GM18507 (cell line): ENCODE measurements at regions not wholly inside any gene's neighbourhood (a gene's known extent, or its start where the extent isn't known, plus 50 kb on each side); places are given as distances from the start of the nearest gene placed in this dataset.
"Not testable (repeated sequence)": the region's sequence is repeated elsewhere in the genome, so short reads cannot be mapped to it uniquely, and the experiment has no call there.

ENCODE experiments used
- DNase-seq: peaks from one replicate; pipeline ENCODE4 v3.0.0; 2011; ENCODE audit warnings: low read depth; ENCODE audit not compliant: insufficient read length; ENCODE audit errors: extremely low spot score
- FAIRE-seq: peaks from 2 replicates; lab custom pipeline; 2011; peaks lifted over from hg19 to GRCh38; lab: Jason Lieb, UNC

DNA sequence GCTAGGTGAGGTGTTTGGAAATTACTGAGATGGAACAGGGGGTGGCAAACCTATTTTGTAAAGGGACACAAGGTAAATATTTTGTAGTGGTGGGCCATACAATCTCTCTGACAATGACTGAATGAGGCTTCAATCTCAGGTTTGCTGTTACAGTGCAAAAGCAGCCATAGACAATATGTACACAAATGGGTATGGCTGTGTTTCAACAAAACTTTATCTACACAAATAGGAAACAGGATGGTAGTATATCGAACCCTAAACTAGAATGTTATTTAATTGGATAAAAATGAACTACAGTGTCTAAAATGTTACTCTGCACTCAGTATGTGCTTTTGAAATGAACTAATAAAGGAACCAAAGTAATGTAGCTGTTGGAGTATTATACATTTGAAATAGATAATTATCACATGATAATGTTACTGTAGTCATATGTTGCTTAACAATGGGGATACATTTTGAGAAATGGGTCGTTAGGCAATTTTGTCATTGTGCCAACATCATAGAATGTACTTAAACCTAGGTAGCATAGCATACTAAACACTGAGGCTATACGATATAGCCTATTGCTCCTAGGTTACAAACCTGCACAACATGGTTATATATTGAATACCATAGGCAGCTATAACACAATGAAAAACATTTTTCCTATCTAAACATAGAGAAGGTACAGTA, 495.2 kb upstream of the TBL1XR1 start:
- FAIRE-seq: no peak
- no peak for DNase-seq

DNA sequence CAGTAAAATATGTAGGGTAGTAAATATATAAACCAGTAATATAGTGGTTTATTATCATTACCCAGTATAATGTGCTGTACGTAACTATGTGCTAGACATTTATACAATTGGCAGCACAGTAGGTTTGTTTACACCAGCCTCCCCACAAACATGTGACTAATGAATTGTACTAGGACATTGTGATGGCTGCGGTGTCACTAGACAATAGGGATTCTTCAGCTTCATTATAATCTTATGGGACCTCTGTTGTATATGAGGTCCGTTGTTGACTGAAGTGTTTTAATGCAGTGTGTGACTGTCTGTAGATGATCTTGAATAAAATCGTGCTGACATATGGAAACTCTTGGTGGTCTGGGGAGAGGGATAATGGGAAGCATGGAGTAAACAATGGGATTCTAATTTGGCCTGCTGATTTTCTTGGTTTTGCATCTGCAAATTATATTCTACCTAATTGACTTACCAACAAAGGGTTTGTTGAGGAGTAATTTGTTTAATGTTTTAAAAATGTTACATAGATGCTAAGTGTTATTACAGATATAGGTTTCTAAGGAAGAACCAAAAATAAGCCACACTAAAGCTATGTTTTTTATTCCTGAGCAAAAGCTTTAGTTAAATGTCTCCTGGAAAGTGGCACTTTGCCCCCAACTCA, 496.5 kb upstream of the TBL1XR1 start:
- no peak for DNase-seq
- FAIRE-seq: no peak

DNA sequence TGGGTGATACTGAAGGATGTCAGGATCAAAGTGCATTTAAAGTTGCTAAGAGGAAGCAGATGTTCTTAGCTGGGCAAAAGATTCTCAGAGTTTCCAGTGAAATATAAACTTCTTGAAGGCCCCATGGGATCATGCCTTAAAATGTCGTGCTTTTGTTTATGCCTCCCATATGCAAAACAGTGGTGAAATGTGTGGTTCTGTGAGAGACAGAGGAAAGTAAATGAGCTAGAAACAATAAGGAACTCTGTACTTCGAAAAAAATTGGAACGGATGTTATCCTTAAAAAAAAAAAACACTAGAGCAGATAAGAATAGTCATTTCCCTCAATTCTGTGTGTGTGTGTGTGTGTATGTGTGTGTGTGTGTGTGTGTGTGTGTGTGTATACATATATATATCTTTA, 497.0 kb upstream of the TBL1XR1 start:
- FAIRE-seq: peak; percentile 24

DNA sequence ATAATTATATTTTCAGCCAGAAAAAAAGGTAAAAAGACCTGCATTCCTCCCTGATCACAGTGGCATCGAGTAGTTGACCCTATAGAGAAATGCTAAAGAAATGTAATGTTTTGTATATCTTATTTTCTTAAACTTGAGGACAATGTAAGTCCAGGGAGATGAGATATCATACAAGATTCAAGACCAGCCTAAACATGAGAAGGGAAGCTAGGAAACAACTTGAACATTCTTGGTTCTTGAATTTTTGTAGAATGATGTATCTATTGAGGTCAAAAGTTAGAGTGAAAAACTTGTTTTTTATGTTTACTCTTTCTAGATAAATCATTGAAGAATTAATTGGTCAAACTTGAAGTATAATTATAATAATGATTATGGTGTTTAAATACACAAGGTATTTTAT, 497.7 kb upstream of the TBL1XR1 start:
- no peak for DNase-seq
- no peak for FAIRE-seq

More for the DNA sequence above, 497.0 kb upstream of the TBL1XR1 start:
- DNase-seq: no peak

DNA sequence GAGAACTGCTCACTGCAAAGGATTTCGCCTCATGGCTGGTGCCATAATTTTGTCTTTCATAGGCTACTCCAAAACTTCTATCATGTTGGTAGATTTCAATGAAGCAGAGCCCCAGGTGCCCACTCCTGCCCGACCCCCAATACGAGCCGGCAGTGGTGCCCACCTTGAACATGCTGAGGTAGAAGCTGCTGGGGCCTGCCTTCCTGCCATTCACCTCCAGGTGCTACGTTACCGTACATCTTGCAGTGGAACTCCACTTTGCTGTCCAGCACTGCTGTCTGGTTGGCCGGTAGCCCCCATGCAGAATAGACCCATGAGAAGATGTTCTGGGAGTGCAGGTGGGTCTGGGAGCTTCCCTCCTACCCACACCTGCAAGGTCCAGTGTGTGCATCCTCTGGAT, 502.8 kb upstream of the TBL1XR1 start:
- no peak for DNase-seq
- FAIRE-seq: no peak

DNA sequence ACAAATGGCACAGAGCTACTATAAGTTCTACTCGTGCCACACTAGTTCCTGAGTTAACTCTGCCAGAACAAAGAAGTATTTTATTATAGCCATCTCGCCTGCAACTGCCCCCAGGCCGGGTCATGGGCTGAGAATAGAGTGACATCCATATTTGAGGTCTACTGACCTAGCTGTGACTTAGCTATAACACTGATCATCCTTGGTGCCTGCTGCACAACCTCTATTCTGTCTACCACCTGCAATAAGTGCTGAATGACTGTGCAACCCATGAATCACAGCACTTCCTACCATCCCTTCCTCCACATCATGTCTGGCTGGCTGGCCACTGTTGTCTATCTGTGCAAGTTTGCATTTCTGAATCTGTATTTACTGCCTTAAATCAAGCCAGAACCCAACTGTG, 506.5 kb upstream of the TBL1XR1 start:
- FAIRE-seq: no peak
- DNase-seq: no peak

DNA sequence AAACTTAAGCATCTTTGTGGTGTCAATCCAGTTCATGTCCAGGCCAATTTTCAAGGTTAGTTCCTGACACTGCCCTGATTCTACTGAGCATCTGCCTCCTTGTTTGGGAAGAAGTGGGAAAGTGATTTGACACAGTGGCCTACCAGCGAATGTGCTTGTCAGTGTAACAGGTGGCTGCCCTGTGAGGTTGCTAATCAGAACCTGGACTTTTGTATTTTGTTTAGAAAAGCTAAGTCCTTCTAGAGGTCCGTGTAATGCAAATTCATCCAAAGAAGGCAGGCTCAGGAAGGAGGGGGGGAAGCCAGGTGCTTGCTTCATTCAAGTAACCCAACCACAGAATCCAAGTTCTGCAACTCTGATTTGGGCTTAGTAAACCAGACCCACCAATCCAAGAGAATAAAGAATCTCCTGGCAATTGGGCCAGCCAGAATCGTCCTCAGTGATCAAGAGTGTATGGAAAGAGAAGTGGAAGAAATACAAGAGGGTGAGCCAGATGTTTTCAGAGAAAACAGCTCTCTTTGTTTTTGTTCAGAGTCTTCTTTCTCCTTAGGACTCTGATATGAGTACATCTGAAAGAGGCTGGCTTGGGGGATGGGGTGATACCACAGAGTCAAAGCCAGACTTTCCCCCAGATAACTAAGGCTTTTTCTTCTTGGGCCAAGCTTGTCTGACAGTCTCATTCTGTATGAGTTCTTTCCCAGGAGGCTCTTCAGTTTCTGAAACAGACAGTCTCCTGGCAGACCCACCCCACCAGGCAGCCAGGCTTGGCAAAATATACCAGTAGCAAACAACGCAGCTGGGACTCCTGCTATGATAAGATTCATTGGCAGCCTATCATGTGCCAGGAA, 508.9 kb upstream of the TBL1XR1 start:
- FAIRE-seq (no peak), DNase-seq (no peak)

DNA sequence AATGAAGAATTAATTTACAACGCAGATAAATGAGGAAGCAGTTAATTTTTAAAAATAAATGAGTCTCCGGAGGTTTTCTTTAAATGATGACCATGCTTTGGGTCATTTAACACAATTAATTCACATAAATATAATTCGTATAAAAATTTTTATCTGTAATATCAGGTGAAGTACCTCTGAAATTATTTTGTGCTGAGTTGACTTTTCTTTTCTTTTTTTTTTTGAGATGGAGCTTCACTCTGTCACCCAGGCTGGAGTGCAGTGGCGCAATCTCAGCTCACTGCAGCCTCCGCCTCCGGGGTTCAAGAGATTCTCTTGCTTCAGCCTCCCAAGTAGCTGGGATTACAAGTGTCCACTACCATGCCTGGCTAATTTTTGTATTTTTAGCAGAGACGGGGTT, 512.2 kb upstream of the TBL1XR1 start:
- FAIRE-seq, DNase-seq: not testable (repeated sequence)

DNA sequence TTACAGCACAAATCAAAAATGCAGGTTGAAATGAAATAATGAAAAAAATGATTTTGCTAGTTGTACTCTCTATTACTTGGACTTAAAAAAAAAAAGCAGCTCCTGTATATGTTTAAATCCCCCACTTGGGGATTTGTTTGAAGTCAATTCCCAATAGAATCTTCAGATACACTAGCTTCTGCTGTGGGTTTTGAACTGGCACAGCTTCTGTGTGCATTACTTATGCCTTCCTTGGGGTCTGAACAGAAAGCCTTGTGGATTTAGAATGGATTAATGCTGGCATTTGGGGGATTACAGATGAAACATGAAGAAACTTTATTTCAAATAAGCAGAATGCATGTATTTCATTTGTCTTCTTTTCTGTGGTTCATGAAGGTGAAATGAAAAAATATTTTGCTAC, 513.2 kb upstream of the TBL1XR1 start:
- DNase-seq: no peak
- no peak for FAIRE-seq

DNA sequence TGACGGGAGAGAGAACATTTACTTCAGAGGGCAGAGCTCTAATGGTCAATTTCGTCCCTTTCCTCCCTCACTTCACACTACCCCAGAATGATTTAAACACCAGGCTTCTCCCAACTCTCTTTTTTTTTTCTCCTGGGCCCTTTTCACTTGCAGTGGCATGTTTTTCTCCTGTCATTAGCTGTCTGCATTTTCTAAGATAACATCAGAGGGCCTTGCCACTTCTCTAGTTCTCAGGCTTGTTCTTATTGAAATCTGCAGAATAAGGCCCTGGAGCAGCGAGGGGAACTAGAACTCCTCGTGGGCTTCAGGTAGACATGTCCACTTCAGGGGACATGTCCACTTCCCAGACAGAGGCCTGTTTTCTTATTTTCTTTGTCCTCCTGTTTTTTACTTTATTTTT, 514.4 kb upstream of the TBL1XR1 start:
- no peak for DNase-seq
- no peak for FAIRE-seq

DNA sequence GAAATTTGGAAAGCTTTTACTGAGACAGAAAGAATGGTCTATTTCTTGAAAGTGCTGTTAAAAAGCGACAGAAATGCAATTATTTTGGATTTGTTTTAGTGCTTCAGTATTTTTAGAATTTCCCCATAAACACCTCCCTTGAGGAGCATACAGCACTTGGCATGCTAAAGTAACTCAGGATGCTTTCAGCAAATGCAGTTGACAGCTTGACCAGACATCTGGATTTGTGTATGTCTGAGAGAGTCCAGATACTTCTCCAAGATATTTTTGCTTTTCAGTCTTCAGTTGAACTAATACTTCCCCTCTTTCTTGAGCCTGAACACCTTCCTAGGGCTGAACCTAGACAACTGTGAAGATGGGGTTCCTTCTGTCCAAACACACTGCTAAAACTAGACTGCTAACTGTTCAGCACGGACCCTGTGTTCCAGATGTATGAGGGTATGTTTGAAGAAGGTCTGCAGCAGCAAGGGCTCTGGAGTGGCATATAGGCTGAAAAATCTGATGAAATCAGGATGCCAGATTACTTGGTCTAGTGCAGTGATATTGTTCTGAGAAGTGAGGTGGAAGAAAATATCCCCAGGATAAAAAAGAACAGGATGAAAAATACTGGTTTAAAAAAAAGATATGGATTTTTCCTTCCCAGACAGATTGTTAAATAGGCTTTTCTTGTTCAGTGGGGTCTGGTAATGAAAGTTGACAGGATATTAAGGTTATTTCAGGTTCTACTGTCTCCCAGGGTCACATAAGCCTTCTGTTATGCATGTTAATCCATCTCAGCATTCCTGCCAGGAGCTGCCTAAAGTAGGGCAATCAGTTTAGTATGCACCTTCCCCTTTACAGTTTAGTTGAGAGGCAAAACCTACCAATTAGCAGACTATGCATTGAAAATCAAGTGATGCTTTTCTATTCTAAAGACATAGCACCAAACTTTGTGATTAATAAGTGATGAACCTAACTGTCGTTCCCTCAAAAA, 516.9 kb upstream of the TBL1XR1 start:
- DNase-seq: no peak
- FAIRE-seq: no peak

DNA sequence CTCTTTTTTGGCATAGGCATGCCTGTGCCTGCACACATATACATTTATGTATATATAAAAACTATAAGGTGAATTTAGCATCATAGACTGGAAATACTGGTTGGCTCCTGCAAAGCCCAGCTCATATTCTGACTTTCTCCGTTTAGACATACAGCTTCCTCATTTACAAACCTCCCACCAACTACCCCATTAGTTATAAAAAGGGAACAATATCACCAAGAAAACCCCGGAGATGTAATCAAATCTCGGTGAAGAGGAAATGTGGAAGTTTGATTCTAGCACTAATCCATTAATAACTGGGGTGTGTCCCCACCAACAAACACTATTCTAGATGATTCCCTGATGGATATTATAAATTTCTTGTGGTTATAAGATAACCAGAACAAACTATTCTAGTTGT, 517.7 kb upstream of the TBL1XR1 start:
- FAIRE-seq (no peak), DNase-seq (no peak)

DNA sequence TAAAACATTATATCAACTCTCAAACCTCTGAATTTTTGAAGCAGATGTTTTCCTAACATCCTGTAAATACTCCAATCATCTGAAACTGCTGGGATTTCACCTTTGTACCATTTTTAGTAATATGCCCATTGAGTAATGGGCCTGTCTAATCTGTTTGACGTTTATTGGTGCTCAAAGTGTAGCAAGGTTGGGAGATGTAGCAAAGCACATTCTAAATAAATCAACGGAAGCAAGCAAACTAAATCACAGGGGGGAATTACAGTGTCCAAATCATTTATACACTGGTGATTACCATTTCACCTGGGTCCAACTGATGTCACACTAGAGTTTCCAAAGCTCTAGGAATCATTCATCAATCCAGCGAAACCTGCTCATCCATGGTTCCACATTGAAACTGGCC, 518.7 kb upstream of the TBL1XR1 start:
- DNase-seq: no peak
- no peak for FAIRE-seq

DNA sequence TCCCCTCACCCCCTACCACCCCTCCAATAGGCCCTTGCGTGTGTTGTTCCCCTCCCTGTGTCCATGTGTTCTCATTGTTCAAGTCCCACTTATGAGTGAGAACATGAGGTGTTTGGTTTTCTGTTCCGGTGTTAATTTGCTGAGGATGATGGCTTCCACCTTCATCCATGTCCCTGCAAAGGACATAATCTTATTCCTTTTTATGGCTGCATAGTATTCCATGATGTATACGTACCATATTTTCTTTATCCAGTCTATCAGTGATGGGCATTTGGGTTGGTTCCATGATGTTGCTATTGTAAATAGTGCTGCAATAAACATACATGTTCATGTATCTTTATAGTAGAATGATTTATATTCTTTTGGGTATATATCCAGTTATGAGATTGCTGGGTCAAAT, 523.6 kb upstream of the TBL1XR1 start:
- FAIRE-seq, DNase-seq: not testable (repeated sequence)

DNA sequence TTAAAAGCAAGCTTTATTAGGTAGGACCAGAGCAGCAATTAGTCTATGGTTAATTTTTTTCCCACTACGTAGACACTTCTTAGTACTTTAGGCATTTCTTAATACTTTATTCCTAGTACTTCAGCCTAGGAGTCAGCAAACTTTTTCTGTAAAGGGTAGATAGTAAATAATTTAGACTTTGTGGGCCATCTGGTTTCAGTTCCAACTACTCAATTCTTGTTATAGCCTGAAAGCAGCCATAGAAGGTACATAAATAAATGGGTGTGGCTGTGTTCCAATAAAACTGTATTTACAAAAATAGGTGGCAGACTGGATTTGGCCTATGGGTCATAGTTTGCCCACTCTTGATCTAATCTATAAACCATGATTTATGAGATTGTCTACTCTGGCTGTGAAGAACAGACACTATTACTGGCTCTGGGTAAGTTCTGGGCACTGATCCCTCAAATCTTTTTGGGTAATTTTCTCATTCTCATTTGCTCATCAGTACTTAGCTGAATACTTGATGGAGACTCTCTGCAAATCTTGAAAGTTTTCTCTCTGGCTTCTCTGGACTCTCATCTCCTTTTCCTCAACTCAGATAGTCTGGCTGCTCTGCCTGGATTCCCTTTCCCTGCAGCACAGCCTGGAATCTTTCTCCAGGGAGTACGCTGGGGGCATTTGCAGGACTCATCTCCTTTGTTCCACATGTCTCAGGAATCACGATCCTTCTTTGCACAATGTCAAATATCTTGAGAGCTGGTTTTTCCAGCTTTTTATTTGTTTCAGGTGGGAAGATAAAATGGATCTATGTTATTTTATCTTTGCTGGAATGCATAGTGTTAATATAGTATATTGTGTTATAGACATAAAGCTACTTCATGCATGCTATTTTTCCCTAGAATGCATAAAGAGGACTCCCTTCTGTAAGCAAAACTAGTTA, 524.8 kb upstream of the TBL1XR1 start:
- FAIRE-seq (no peak), DNase-seq (no peak)

DNA sequence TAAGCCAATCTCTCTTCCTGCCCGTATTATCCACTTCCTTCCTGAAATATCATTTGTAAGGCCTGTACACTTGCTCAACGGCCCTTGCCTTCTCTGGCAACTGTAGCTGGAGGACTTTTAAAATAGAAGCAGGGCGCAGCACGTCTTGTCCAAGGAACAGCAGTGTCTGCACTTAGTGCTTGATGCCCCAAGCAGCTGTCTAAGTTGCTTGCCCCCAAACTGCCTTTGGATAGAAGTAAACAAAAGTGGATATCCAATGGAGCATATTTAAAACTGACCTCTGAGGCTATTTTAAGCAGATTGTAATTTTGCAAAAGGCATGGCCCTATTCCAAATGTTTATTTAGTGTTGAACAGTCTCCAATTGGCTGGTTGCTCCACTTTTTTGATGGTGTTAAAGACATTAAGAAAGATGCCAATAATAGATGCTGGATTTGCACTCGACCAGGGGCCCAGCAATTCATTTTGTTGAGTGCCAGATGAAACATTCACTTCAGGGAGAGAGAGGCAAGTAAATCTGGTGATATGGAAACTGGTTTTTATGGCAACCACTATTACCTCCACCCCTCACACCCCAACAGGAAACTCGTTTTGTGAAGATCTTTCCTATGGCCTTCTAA, 526.8 kb upstream of the TBL1XR1 start:
- no peak for DNase-seq
- no peak for FAIRE-seq

DNA sequence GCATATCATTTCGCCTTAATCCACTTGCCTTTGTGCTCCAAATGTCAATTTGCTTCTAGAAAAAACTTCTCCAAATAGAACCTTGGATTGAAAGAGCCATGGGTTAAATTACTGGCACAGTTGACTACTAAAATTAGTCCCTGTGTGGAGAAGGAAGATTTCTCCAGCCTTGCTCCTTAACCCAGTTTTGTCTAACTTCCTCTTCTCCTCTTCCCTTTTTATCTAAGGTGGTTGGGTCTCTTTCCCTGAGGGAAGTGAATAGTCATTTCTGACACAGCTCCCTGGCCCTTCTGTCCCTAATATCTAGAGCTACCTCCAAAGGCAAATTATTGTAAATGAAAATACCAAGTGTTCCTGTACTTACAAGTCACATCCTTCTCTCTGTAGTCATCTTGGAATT, 527.9 kb upstream of the TBL1XR1 start:
- FAIRE-seq (no peak), DNase-seq (no peak)

DNA sequence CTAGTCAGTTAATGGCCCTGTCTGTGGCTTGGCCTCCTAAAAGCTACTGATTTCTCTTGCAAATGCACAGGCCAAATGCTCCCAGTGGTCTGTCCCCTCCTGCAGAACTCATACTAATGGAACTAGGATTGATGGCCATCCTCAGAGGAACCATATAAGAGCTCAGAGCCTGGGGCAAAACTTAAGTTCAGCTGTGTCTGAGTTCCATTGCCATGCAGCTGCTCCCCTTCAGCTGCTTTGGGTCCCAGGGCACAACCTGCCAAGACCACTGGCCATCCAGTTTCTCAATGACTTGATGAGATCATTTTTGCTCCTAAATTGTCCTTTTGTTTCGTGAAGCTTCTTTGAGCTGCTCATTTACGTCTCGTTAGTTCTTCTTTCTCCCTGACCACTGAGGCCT, 529.5 kb upstream of the TBL1XR1 start:
- DNase-seq: no peak
- no peak for FAIRE-seq
